NCI-H146 treated with DMSO at 0.1 percent for 48 hours (cell line): ENCODE measurements at regions not wholly inside any gene's neighbourhood (a gene's known extent, or its start where the extent isn't known, plus 50 kb on each side); places are given as distances from the start of the nearest gene placed in this dataset.
A peak's percentile ranks its signal among the peaks of the same experiment; 100 is the strongest.

ENCODE experiments used
- DNase-seq: peaks from one replicate; lab custom pipeline; 2025; ENCODE audit not compliant: unreplicated experiment; lab: John Stamatoyannopoulos, UW

GRCh38 chr7:106957766-106958165, 86.7 kb upstream of the PRKAR2B start:
- DNase-seq = peak; percentile 41

- DNase-seq = no peak
These were observed 84.8 kb upstream of the PRKAR2B start for GRCh38 chr7:106959753-106960152.

- DNase-seq = no peak
These were observed 81.8 kb upstream of the PRKAR2B start for GRCh38 chr7:106962751-106963150.

- DNase-seq = peak; percentile 96
These were observed 80.0 kb upstream of the PRKAR2B start for GRCh38 chr7:106964466-106964865.

GRCh38 chr7:106965108-106965507, 79.4 kb upstream of the PRKAR2B start:
- no peak for DNase-seq

GRCh38 chr7:106966121-106966520, 78.4 kb upstream of the PRKAR2B start:
- DNase-seq = no peak

- no peak for DNase-seq
These were observed 76.3 kb upstream of the PRKAR2B start for GRCh38 chr7:106968160-106968559.

- DNase-seq = no peak
These were observed 65.8 kb upstream of the PRKAR2B start for GRCh38 chr7:106978425-106979420.

GRCh38 chr7:106979551-106980357, 64.8 kb upstream of the PRKAR2B start:
- no peak for DNase-seq

- no peak for DNase-seq
These were observed 64.2 kb upstream of the PRKAR2B start for GRCh38 chr7:106980358-106980685.

GRCh38 chr7:106982415-106982814, 62.1 kb upstream of the PRKAR2B start:
- DNase-seq = peak; percentile 94

- no peak for DNase-seq
These were observed 60.5 kb upstream of the PRKAR2B start for GRCh38 chr7:106984034-106984433.

- DNase-seq = no peak
These were observed 58.0 kb upstream of the PRKAR2B start for GRCh38 chr7:106986450-106986977.

- no peak for DNase-seq
These were observed 56.7 kb upstream of the PRKAR2B start for GRCh38 chr7:106987777-106988176.

GRCh38 chr7:106992511-106992910, 52.0 kb upstream of the PRKAR2B start:
- DNase-seq = no peak
